GM18861 (cell line): ENCODE measurements at regions not wholly inside any gene's neighbourhood (a gene's known extent, or its start where the extent isn't known, plus 50 kb on each side); places are given as distances from the start of the nearest gene placed in this dataset.
"Not testable (repeated sequence)": the region's sequence is repeated elsewhere in the genome, so short reads cannot be mapped to it uniquely, and the experiment has no call there.

ENCODE experiments used
- ATAC-seq: cut with Tn5 transposase; IDR thresholded peaks from one replicate; pipeline ENCODE4 v1.9.1; 2021; ENCODE audit not compliant: unreplicated experiment

DNA sequence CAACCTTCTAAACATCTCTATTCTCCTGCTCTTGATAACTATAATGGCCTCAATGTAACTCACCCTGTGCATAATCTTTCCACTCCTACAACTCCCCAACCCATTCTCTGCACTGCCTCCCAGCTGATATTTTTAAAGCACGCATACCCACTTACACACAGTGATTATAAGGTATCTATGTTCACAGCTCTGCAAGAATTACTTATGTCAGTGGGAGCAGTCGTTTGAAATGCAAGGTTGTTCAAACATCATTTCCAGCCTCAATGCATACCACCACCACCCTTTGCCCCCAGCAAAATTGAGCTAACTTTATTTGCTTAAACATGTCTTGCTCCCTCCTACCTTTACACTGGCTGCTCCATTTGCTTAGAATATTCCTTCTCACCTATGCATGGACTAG is 506.0 kb downstream of the RFPL4B start:
- ATAC-seq: no peak

DNA sequence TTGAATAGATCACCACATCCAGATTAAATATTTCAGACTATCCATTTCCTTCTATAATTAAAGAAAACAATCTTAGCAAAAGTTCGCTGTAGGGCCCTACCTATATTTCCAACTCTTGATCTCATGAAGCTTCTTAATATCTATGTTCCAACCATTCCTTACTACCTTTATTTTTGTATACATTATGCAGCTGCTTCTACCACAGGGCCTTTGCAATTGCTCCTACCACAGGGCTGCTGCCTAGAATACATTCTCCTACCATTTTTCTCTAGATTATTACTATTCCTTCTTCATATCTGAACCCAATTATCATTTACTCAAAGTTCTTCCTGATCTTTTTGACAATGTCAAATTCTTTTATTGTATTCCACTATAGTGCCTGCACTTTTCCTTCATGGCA is 516.6 kb downstream of the RFPL4B start:
- no peak for ATAC-seq

DNA sequence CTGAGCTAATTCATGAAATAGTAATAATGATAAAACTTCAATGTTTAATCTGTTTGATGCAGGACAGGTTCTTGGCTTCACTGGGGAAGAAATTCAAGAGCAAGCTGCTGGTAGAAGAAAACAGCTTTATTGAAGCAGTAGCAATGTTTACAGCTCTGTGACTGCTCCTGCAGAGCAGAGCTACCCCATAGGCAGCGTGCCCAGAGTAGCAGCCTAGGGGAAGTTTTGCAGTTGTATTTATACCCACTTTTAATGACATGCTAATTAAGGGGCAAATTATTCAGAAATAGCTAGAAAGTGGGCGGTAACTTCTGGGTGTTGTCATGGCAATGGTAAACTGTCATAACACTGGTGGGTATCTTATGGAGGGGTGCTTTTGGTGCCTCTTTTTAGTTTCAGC is 518.0 kb downstream of the RFPL4B start:
- no peak for ATAC-seq

DNA sequence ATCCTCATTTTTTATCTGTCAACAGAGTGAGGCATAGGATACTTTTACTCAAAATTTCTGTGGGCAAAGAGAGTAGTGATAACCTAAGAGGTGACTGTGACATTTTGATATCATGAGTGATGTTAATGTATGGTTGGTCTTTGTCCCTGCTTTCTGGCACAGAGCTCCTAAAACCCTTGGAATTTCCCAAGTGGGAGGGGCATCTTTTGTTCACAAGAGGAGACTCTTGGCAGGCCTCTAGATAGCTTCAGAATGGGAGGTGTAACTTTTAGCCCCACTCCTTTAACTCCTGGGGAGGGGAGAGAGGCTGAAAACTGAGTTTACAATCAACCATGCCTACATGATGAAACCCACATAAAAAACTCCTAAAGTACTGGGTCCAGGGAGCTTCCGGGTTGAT is 527.8 kb downstream of the RFPL4B start:
- ATAC-seq: no peak

DNA sequence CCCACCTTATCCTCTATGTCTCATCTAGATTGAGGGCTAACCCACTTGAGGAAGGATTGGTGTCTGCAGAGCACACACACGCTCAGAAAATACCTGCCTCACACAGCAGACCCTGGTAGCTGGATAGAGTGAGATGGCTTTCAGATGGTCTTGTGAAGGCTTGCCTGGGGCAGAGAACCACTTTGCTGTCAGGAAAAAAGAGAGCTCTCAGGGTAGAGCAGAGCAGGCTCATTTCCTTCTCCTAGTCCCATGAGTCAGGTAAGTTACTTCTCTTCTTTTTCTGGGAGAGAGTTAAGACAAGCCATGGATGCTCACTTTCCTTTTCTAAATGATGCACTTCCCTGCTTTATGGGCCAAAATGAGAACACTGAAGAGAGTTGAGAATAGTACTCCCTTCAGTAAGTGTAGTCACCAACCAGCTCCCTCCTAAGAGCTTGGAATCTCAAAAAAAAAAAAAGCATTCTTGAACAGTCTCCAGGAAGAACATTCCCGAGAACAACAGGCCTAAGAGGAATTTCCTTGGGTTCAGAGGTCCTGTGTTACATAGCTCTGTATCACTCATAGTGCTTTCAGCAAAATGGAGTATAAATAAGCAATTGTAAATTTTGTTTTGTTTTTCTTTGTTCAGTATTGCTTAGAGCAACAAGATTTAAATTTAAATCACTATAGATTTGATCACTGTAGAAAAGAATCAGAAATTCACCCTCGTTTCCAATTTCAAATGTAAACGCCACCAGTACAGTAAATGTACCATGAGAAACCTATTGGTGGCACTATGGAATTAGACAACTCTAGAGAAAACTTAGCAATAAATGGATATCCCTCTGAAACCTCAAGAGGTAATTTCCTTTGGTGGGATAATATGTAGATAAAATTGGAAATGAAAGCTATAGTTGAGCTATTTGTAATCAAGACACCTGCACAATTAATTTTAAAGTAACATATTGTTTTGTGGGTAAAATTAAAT is 530.3 kb downstream of the RFPL4B start:
- no peak for ATAC-seq

DNA sequence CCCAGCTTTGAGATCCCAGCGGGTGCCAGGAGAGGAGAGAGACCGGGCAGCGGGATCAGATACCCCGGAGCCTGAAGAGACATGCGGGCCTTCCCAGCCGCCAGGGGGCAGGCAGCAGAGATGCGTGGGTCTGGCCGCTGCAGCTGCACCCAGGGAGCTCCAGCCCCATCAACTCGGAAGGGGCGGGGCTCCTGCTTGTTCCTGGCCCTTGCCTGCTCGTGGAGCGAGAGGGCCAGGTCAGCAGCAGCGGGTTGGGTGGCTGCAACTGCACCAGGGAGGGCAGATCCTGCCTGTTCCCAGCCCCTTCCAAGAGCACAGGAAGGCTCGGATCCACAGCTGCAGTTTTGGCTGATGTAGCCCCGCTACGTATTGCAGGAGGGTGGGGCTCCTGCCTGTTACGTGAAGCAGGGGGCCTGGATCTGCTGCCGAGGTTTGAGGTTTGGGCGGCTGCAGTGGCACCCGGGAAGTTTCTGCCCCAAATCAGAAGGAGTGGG is 532.8 kb downstream of the RFPL4B start:
- ATAC-seq: no peak

DNA sequence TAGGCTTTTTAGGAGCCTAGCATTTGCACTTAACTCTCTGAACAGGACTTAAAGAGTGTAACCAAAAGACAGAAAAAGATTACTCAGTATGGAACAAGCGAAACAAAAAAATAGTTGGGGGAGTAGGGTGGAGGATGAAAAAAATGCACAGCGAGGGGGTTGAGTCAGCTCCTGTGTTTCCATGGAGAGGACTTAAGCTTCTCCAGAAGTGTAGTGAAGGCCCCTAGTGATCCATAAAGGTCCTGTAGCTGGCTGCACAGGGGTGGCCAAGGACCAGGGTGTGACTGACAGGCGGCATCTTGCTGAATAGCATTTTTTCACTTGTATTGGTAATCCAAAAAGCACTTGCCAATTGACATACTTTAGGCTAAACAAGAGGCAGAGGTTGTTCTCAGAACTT is 533.9 kb downstream of the RFPL4B start:
- ATAC-seq: no peak

DNA sequence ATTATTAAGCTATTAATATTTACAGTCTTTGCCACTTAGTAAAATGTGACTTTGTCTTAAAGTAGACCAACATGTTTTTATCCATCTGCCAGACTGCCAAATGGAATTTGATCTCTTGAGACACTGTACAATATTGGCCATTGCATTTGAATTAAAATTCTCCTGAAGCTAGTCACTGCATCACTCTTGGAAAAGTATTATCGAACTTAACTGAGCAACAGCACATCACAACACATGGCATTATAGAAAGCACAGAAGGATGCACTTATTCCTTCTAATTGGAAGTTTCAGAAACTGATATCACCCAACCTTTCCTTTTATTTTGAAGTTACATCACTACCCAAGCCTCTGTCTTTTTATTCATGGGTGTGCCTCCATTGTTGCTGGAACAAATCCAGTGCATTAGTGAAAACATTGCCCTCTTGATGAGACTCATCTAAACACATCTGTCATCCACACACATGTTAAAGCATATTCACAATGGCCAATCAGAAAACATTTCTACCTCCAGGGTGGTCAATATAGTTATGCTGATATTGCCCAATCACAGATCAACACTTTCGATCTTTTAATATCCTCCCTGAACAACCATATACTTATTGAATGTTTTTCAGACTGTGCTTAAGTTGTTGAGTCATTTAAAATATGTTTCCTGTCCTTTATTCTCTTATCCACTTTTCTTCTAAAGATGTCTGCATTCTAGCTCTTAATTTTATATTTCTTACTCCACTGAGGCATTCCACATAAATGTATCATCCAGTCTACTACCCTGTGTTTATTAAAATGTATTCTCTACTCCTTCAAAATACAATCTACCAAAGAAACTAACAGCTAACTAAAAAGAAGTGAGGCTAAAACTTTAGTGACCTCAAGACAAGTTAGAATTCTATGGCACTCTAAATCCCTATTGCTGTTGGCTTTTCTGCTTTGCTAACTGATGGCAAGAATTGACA is 535.0 kb downstream of the RFPL4B start:
- ATAC-seq: no peak

DNA sequence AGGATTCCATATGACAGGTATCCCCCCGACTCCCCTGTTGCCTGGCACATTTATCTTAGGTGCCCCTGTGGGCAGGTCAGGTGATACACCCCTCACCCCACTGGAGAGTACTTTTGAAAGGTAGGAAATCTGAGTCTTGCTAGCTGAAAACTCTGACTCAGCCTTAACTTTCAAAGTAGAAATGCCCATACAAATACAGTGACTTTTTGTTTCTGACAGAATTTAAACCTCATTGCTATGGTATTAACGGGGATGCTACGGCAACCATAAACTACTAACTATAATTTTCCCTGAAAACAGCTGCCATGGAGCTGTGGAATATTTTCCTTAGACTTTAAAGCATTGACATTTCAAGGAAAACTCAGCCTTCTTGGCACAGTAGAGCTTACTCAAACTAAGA is 536.0 kb downstream of the RFPL4B start:
- ATAC-seq: no peak

DNA sequence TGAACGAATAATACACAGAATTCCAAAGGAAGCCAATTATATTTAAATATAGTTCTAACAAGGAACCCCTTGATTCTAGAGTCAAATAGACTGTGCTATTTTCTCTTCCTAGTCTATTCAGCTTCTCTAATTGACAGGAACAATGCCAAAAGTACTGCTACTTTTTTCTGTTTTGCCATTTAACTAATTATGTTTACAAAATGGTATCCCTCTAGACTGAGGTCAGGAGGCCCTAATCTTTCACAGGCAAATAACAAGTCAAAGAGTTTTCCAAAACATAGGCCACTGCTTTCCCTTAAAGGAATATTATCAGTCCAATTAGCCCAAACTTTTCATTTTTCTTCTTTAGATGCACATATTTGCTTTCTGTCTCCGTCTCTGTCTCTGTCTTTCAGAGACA is 539.3 kb downstream of the RFPL4B start:
- no peak for ATAC-seq

DNA sequence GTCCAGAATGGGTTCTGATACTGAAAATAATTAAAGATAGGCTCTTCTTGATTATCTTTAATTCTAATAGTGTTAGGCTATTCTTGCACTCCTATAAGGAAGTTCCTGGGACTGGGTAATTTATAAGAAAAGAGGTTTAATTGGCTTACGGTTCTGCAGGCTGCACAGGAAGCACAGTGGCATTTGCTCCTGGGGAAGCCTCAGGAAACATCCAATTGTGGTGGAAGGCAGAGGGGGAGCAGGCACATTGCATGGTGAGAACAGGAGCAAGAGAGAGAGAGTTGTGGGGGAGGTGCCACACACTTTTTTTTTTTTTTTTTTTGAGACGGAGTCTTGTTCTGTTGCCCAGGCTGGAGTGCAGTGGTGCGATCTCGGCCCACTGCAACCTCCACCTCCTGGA is 540.3 kb downstream of the RFPL4B start:
- ATAC-seq: not testable (repeated sequence)

DNA sequence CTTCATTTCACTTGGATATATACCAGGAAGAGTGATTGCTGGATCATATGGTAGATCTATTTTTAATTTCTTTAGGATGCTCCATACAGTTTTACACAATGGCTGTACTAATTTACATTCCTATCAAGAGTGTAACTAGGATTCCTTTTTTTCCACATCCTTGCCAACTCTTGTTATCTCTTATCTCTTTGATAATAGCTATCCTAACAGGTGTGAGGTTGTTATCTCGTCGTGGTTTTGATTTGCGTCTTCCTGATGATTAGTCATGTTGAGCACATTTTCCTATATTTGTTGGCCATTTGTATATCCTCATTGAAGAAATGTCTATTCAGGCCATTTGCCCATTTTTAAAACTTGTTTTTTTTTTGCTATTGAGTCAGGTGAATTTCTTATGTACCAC is 552.4 kb downstream of the RFPL4B start:
- no peak for ATAC-seq

DNA sequence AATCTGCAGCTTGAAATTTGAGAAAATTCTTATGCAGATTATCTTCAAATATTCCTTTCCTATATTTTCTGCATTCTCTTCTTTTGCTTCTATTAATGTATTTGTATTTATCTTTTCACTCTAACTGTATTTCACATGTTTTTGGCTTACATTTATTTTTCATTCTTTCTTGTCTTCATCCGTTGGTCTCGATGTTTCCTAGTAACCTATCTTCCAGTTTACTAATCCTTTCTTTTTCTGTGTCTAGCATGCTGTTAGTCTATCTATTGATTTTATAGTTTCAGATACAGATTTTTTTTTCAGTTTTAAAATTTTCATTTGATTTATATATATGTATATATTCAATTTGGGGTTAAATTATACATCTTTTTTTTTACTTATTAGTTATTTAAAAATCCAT is 556.2 kb downstream of the RFPL4B start:
- no peak for ATAC-seq

DNA sequence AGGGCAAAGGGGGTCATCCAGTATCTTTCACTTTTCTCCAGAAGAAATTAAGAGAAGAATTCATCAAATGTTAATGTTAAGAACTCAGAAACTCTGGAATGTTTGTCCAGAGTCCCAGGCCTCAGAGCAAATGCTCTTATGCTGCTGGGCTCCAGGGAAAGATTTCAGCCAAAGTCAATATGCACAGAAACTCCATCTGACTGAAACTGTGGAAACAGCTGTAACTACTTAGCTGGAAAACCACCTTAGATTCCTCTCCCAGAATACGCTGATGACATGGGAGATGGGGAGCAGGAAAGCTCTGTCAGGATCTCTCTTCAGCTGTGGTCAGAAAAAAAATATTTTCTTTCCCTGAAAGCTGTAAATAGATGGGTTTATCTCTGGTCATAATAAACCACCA is 559.6 kb downstream of the RFPL4B start:
- ATAC-seq: no peak

DNA sequence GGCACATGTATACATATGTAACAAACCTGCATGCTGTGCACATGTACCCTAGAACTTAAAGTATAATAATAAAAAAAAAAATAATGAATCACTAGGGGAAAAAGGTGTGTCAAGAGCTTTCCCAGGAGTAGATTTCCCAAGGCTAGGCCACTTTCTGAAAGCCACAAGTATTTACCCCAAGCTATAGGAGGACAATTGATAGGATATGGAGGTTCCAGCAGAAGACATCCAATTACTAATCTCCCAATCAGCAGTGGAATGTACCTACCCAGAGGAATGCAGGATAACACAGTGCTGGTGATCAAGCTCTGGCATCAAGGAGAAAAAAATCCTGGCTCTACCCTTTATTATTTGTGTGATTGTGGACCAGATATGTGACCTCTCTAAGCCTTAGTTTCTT is 562.7 kb downstream of the RFPL4B start:
- no peak for ATAC-seq

DNA sequence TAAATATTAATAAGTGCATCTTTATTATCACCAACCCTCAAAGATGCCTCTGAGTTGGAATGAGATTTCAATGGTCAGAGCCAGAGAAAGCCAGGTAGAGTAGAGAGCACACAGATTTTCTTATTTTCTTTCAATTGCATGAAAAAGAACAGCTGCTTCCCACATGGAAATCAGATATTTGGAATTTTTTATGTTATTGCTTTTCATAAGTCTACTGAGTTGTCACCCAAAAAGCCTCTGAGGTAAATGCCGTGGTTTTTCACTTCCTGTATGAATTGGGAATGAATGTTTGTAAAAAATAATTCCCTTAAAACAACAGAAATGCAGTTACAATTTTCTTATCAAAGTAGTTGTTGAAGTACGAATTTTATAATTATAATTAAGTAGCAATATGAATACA is 563.1 kb downstream of the RFPL4B start:
- ATAC-seq: no peak

DNA sequence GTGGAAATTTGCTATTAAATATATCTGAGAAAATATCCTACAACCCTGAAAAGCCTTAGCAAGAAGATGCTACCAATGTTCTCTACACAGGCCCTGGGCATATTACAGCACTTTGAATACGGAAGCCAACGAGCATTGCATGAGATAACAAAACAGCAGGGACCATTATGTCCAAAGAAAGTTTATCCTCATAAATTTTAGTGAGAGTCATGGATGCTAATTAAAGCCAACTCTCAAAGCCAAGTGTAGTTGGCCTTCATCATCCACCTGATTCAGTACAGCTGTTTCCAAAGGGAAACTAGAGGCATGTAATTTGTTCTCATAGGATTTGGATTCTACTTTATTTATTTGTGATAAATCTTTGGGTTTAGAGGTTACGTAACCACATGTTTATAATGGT is 564.8 kb downstream of the RFPL4B start:
- no peak for ATAC-seq

DNA sequence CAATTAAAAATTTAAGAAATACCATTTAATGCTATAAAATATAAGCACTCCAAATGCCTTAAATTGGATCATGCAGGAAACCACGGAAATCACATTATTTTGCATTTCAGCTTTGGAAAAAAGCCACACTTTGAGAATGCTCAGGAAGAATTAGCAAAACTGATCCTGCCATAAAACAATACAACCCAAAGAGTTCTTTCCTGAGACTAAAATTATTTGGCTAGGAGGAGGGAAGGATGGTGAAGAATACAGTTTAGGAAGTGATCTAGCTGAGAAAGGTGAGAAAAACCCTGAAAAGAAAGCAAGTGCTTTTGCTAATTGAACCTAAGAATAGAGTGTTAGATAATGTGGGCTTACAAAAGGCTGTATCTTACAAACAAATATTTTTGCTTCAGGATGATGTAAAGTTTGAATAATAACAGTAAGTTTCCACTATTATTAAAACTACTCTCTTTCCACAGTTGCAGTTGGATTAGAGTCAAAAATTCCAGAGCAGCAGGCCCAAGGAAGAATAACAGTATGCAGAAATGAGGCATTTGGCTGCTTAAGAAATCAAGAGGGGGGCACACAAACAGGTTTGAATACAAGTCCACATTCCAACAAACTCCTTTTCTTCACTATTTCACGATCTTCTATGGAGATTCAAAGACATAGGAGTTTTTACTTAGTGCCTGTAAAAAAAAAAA is 565.4 kb downstream of the RFPL4B start:
- no peak for ATAC-seq

DNA sequence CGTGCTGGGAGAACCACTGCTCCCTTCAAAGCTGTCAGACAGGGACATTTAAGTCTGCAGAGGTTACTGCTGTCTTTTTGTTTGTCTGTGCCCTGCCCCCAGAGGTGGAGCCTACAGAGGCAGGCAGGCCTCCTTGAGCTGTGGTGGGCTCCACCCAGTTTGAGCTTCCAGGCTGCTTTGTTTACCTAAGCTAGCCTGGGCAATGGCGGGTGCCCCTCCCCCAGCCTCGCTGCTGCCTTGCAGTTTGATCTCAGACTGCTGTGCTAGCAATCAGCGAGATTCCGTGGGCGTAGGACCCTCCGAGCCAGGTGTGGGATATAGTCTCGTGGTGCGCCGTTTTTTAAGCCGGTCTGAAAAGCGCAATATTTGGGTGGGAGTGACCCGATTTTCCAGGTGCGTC is 572.6 kb downstream of the RFPL4B start:
- not testable (repeated sequence) for ATAC-seq

DNA sequence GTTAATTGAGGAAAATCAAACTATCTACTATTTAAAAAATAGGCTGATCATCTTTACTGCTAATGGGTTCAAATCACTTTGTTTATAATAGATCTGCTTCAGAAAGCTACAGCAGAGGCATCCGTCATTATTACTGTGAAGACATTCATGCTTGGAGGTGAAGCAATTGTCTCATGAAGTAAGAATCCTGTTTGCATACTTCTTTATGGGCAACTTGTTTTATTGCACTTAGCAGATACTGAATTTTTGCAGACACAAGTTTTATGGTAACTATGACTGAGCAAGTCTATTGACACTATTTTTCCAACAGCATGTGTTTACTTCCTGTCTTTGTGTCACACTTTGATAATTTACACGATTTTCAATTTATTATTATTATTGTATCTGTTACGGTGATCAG is 573.9 kb downstream of the RFPL4B start:
- no peak for ATAC-seq

DNA sequence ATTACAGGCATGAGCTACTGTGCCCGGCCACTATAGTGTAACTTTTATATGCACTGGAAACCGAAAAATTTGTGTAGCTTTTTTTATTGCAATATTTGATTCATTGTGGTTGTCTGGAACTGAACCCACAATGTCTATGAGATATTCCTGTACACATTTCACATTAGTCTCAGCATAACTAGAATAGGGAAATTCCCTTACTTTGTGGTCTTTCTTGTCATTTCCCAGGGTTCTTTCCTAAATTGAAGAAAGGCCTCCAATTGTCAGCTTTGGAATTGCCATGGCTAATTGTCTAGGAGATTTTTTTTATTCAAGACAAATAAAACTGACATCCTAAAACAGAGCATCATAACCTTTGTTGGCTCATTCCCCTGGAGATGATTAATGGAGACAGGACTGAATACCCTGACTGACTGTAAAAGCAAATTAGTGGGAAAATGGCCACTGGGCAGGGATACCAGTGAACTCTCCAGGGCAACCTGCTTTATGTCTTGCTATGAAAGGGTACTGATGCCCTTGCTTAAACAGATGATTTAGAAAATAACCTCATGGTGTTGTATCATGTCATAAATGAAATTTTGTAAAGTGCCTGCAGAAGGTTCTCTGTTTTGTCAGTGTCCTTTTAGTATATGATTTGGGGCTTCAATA is 576.9 kb downstream of the RFPL4B start:
- no peak for ATAC-seq
